ENCODE measurements at regions not wholly inside any gene's neighbourhood (a gene's known extent, or its start where the extent isn't known, plus 50 kb on each side); places are given as distances from the start of the nearest gene placed in this dataset.

DNA sequence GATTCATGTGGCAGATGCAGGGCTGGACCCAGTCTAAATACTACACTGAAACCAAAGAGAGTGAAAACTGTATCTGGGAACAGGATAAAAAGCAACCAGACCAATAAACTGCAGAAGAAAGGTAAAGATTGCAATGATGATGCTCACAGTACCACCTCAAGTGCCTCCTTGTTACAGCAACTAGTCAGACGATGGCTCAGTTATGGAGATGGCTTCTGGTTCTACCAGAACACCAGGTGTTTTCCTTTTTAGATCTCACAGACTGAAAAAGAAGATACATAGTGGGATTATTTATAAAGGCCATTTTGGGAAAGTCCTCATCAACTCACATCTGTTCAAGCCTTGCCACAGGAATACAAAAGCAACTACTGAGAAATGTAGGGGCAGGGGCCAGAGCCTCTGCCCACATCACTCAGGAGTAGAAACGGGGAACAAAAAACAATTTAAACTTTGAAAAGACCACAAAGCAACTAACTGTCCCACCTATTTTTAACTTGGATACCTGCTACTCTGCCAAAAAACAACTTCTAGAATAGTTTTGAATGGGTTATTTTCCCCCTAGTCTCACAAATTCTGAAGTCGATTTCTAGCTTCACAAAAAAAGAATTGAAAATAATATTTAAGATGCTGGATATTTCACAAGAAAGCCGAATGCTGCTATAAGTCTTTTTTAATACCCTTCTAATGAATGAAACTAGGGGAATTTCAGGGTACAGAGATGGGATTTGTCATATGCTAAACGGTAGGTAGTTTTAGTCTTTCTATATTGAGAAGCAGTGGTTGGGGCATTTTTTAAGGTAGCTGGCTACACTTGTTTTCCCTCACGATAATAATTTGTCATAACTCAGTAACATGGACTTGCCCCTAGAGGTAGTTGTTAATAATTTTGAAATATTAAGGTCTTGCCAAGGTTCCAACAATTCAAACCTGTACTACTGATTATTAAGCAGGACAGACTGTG lies 197.2 kb upstream of the TMPO start:
- H3K27me3 ChIP-seq = no peaks in the 10 kb centered on the region
- intact Hi-C loops (cut with DNase I) = no loop called here
- TF ChIP-seq, protein P1, sequence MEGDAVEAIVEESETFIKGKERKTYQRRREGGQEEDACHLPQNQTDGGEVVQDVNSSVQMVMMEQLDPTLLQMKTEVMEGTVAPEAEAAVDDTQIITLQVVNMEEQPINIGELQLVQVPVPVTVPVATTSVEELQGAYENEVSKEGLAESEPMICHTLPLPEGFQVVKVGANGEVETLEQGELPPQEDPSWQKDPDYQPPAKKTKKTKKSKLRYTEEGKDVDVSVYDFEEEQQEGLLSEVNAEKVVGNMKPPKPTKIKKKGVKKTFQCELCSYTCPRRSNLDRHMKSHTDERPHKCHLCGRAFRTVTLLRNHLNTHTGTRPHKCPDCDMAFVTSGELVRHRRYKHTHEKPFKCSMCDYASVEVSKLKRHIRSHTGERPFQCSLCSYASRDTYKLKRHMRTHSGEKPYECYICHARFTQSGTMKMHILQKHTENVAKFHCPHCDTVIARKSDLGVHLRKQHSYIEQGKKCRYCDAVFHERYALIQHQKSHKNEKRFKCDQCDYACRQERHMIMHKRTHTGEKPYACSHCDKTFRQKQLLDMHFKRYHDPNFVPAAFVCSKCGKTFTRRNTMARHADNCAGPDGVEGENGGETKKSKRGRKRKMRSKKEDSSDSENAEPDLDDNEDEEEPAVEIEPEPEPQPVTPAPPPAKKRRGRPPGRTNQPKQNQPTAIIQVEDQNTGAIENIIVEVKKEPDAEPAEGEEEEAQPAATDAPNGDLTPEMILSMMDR (IDR thresholded peaks at IDR 0.05) = no peak
- no peaks in the 10 kb centered on the region for H3K9me3 ChIP-seq
- DNase-seq (ENCODE audit: low spot score in 2 of 2) = no peak
- no peak overlapping the region for H3K4me3 ChIP-seq
- no peaks in the 10 kb centered on the region for H3K36me3 ChIP-seq
- no peak overlapping the region for H3K27ac ChIP-seq
- no peaks in the 10 kb centered on the region for H3K4me1 ChIP-seq

DNA sequence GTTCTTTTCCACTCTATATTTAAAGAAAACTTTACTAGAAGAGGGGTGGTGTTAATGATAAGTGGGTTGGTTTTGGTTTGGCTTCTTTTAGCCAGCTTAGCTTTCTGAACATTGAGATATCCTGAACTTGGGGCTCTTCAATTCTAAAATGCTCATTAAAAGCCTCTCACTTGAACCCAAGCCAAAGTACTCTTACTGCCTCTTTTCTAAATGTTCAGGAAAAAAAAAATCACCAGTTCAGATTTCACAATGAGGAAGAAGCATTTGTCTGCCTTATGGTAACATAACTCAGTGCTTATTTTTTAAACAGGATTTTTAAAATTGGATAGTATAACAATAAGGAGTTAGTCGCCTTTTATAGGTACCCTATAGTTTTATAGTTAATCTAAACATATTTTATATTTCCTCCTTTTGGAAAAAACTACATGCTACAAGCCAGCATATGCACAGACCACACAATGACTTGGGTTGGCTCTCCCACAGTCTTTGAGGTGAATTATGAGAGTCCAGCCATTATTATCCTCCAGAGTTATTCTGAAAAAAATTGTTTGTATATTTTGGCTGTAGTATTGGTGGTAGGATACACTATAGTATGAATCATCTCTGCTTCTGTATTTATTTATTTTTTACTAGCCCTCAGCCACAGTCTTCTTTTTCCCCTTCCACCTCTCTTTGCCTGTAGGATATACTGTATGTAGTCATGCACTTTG lies 195.5 kb upstream of the TMPO start:
- H3K9me3 ChIP-seq = no peaks in the 10 kb centered on the region

DNA sequence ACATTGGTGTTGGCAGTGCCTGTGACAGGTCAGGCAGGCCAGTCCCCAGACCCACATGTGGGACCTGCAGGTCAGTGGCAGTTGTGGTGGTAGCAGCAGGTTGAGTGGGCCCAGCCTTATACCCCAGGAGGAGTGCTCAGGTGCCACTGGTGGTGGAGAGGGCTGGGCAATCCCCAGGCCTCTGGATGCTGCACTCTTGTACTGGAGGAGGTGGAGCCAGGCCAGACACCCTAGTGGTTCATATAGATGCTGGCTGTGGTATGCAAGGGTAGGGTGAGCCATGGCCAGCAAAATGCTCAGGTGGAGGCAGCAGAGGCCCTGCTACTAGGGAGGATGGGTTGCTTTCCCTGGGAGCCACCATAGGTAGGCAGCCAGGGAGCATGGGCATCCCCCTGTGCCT lies 190.4 kb upstream of the TMPO start:
- no peaks in the 10 kb centered on the region for H3K9me3 ChIP-seq
- intact Hi-C loops (cut with DNase I) = no loop called here
- H3K4me1 ChIP-seq = no peaks in the 10 kb centered on the region
- H3K27ac ChIP-seq = no peak overlapping the region
- TF ChIP-seq, protein P1 (IDR thresholded peaks at IDR 0.05) = no peak
- DNase-seq (ENCODE audit: low spot score in 2 of 2) = no peak
- H3K27me3 ChIP-seq = no peaks in the 10 kb centered on the region
- H3K36me3 ChIP-seq = no peaks in the 10 kb centered on the region
- H3K4me3 ChIP-seq = no peak overlapping the region

More for the DNA sequence above, 195.5 kb upstream of the TMPO start:
- no peak for DNase-seq (ENCODE audit: low spot score in 2 of 2)
- no peak overlapping the region for H3K27ac ChIP-seq
- H3K36me3 ChIP-seq = no peaks in the 10 kb centered on the region
- H3K4me3 ChIP-seq = no peak overlapping the region
- H3K27me3 ChIP-seq = no peaks in the 10 kb centered on the region
- intact Hi-C loops (cut with DNase I) = no loop called here
- no peaks in the 10 kb centered on the region for H3K4me1 ChIP-seq
- TF ChIP-seq, protein P1 (IDR thresholded peaks at IDR 0.05) = no peak

DNA sequence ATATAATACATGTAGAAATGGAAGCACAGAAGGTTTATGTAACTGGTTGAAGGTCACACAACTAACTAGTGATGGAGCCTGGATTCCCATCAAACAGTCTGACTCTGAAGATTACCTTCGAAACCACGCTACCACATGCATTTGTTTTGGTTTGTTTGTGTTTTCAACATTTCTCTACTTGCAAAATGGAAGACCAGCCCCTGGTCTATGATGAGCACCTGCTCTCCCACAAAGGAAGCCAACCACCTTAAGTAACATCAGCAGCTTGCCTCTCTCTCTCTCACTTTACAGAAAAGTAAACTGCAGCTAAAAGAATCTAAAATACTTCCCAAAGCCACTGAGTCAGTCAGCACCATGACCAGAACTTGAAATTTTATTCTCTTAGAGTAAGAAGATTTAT lies 186.9 kb upstream of the TMPO start:
- no peaks in the 10 kb centered on the region for H3K4me1 ChIP-seq
- TF ChIP-seq, protein P1 (IDR thresholded peaks at IDR 0.05) = no peak
- no peak overlapping the region for H3K27ac ChIP-seq
- H3K27me3 ChIP-seq = no peaks in the 10 kb centered on the region
- H3K36me3 ChIP-seq = no peaks in the 10 kb centered on the region
- DNase-seq (ENCODE audit: low spot score in 2 of 2) = no peak
- H3K4me3 ChIP-seq = no peak overlapping the region
- no peaks in the 10 kb centered on the region for H3K9me3 ChIP-seq
- intact Hi-C loops (cut with DNase I) = no loop called here

DNA sequence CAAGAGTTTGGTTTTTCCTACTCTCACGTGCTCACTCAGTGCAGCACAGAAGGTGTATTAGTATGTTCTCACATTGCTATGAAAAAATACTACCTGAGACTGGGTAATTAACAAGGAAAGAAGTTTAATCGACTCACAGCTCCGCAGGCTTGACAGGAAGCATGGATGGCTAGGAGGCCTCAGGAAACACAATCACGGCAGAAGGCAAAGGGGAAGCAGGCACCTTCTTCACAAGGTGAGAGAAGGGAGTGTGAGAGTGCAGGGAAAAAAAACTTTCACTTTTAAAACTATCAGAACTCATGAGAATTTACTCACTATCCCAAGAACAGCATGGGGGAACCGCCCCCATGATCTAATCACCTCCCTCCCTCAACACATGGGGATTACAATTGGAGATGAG lies 185.8 kb upstream of the TMPO start:
- Histone ChIP-seq H3K4me1 (no peaks in the 10 kb centered on the region), H3K27ac (no peak overlapping the region), H3K36me3 (no peaks in the 10 kb centered on the region), H3K9me3 (no peaks in the 10 kb centered on the region), H3K27me3 (no peaks in the 10 kb centered on the region), H3K4me3 (no peak overlapping the region)
- intact Hi-C loops (cut with DNase I) = no loop called here
- TF ChIP-seq, protein P1 (IDR thresholded peaks at IDR 0.05) = no peak
- DNase-seq (ENCODE audit: low spot score in 2 of 2) = no peak
